ENCODE measurements at regions not wholly inside any gene's neighbourhood (a gene's known extent, or its start where the extent isn't known, plus 50 kb on each side); places are given as distances from the start of the nearest gene placed in this dataset.
A peak's percentile ranks its signal among the peaks of the same experiment; 100 is the strongest.

GRCh38 chr15:60221356-60221755 is 176.4 kb downstream of the ANXA2 start:
- DNase-seq (ENCODE audit: low read depth) = no peak
- no peak for TF ChIP-seq CTCF (IDR thresholded peaks at IDR 0.05; ENCODE audit: insufficient read depth, low read depth, low read length)
- no peak overlapping the region for H3K4me3 ChIP-seq (ENCODE audit: low read depth, low read length)

GRCh38 chr15:60222404-60222803 is 175.4 kb downstream of the ANXA2 start:
- DNase-seq (ENCODE audit: low read depth) = no peak
- H3K4me3 ChIP-seq (ENCODE audit: low read depth, low read length) = no peak overlapping the region
- no peak for TF ChIP-seq CTCF (IDR thresholded peaks at IDR 0.05; ENCODE audit: insufficient read depth, low read depth, low read length)

- TF ChIP-seq CTCF (IDR thresholded peaks at IDR 0.05; ENCODE audit: insufficient read depth, low read depth, low read length) = no peak
- H3K4me3 ChIP-seq (ENCODE audit: low read depth, low read length) = no peak overlapping the region
- DNase-seq (ENCODE audit: low read depth) = no peak
Observed at GRCh38 chr15:60223176-60223575, 174.6 kb downstream of the ANXA2 start.

- H3K4me3 ChIP-seq (ENCODE audit: low read depth, low read length) = no peak overlapping the region
- TF ChIP-seq CTCF (IDR thresholded peaks at IDR 0.05; ENCODE audit: insufficient read depth, low read depth, low read length) = no peak
- no peak for DNase-seq (ENCODE audit: low read depth)
Observed at GRCh38 chr15:60226924-60227323, 170.9 kb downstream of the ANXA2 start.

- TF ChIP-seq CTCF (IDR thresholded peaks at IDR 0.05; ENCODE audit: insufficient read depth, low read depth, low read length) = no peak
- DNase-seq (ENCODE audit: low read depth) = peak; percentile 5
- H3K4me3 ChIP-seq (ENCODE audit: low read depth, low read length) = no peak overlapping the region
Observed at GRCh38 chr15:60228101-60228500, 169.7 kb downstream of the ANXA2 start.

GRCh38 chr15:60228619-60229018 is 169.2 kb downstream of the ANXA2 start:
- DNase-seq (ENCODE audit: low read depth) = no peak
- no peak for TF ChIP-seq CTCF (IDR thresholded peaks at IDR 0.05; ENCODE audit: insufficient read depth, low read depth, low read length)
- H3K4me3 ChIP-seq (ENCODE audit: low read depth, low read length) = no peak overlapping the region

GRCh38 chr15:60235951-60236710 is 161.7 kb downstream of the ANXA2 start:
- TF ChIP-seq CTCF (IDR thresholded peaks at IDR 0.05; ENCODE audit: insufficient read depth, low read depth, low read length) = no peak
- DNase-seq (ENCODE audit: low read depth) = no peak

More at GRCh38 chr15:60235951-60236710, 161.7 kb downstream of the ANXA2 start:
- H3K4me3 ChIP-seq (ENCODE audit: low read depth, low read length) = no peak overlapping the region

Data from fibroblast of villous mesenchyme (primary cell).